ENCODE measurements at regions not wholly inside any gene's neighbourhood (a gene's known extent, or its start where the extent isn't known, plus 50 kb on each side); places are given as distances from the start of the nearest gene placed in this dataset.
A peak's percentile ranks its signal among the peaks of the same experiment; 100 is the strongest.

DNA sequence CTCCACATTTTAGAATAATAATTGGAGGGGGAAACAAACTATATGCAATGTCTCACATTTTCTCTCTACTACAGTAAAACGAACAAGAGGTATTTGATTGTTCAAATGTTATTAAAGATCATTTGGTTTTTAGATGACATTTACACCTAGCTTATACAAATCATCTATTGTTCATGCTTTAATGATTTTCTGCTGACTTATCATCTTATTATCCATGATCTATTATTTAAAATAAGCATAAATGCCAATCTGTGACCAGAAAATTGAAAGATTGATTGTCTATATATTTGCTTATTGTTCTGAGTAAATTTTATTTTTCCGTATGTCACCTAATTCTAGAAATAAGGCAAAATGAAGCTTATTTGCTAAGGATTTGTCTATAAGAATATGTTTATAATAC, 537.2 kb downstream of the KCNJ3 start:
- no peak for DNase-seq

DNA sequence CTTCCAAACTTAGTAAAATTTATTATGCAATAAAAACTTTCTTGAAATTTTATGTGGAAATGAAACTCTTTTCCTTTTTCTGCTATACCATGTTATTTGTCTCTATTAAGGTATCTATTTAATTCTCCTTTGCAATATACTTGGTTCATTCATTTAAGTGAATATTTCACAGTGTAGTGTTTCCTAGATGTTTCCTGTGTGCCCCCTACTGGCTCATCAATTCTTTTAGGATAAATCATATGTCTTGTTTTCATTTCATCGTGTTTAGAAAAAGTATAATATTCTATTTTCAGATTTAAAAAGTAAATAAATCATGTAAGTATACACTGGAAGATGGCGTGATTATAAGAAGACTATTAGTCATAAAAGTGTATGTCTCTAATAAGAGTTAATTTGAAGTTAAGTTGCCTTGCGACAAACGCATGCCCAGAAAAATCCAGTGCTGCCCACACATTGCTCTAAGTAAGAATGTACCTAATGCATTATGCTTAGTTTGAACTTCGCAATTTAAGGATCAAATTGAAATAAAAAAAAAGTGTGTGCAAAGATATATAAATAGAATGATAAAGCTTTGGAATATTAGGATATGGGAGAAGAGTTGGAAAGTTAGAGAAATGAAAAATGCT, 525.4 kb downstream of the KCNJ3 start:
- DNase-seq, result peak; percentile 13

DNA sequence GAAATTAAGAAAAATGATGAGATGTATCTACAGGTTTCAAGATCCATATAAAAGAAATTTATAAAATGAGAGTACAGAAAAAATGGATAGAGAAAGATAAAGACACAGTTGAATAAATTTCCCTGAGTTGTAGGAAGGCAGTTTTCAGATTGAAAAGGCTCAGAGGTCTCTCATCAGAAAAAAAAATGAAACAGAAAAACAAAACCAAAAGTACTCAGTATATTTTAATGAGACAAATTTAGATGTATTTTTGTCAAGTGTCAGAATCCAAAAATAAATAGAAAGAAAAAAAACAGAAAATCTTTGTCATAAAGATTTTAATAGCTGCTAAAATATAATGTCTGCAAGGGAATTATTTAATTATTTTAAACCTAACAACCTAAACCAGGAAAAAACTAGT, 520.5 kb downstream of the KCNJ3 start:
- no peak for DNase-seq

DNA sequence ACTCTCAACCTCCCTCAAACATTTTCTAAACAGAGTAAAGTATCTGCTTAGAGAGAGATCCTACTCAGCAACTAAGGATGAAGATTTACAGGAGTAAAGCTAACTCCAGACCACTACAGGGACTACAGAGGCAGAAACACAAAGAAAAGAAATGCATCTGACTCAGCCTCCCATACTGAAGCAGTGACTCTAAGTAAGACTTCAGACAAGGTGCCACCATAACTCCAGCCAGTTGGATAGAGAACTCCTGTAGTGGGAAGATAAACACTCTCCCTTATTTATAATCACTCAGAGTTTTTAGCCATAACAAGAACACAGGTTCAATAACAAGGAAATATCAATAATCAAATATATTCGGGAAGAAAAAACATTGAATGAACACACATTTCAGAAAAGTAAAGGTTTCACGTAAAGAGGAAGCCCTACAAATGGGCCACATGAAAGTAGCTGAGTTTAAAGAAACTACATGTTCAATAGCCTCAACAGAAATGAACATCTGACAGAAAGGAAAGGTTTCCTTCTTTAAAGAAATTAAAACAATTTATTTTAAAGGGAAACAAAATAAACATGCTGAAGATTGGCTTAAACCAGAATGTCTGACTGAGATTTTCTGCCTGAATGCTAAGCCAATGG, 519.9 kb downstream of the KCNJ3 start:
- DNase-seq, result no peak

DNA sequence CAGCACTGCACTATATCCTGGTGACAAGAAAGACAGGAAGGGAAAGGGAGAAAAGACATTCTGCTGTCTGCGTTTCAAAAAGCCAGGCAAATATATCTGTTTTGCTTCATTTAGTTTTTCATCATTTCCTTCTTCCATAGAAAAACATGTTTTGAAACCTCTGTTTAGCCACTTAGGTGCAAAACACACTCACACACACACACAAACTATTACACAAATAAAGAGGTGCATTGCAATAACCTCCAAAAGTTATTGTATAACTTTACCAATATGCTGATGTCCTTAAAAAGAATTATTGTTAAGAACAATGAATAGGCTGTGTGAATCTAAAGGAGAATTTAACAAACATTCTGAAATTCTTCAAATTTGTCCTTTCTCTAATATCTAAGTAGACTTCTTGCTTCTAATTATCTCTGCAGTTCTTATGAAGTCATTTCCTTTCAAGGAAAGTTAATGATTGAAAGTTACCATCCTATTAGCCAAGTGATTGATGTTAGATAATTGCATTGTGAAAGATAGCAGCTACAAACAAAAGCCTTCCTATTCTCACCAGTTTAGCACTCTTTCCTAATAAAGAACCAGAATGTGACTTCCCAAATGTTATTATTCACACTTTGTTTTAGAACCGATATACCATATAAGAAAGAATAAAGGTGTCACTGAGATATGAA, 516.7 kb downstream of the KCNJ3 start:
- no peak for DNase-seq

DNA sequence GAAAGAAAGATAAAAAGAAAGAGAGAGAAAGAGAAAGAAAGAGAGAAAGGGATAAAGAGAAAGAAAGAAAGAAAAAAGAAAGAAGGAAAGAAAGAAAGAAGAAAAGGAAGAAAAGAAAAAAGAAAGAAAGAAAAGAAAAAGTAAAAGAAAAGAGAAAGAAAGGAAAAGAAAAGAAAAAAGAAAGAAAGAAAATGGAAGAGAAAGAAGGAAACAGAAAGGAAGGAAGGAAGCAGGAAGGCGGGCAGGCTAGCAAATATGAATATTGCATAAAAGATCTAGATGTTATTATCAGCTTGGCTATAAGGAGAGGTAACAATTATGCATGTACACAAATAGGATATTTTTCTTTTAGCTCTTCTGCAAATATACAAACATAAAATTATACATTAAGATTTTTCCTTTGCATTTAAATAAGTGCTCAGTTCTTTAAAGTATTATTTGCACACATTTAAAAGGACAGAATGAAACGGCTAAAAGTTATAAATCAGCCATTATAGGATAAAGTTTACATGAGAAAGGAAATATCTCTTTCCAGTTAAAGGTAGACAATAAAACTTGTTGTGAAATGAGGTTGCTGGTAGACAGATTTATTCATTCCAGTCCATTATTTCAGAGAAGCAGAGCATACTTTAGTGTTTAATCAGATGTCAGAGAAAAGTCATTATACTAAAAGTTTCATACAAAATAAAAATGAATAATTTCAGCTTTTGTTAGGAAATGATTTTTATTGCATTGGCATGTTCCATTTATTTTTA, 511.4 kb downstream of the KCNJ3 start:
- no peak for DNase-seq

DNA sequence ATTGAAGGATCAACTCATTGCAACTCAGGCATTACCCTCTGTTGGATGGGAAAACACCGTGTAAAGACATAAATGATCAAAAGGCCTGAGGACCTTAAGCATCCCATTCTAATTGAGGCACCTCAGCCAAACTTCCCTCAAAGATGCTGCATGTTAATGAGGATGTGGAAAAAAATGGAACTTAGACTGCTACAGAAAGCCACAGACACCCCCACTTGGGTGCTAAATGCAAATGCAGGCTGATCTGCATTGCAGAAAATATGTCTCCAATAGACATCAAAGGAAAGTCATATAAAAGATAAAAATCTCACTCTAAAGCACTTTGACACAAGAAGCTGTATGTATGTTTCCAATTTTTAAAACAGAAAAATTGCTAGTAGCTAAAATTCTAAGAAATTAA, 504.7 kb downstream of the KCNJ3 start:
- no peak for DNase-seq

DNA sequence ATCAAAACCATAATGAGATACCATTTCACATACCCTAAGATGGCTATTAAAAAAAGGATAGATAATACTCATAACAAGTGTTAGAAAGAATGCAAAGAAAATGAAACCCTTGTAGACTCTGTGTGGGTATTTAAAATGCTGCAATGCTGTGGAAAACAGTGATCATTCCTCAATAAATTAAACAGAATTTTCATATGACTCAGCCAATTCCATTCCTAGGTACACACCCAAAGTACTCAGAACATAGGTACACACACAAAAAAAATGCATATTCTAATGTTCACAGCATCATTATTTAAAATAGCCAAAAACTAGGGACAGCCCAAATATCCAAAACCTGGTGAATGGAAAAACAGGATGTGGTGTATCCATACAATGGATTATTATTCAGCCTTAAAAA, 502.3 kb downstream of the KCNJ3 start:
- no peak for DNase-seq

DNA sequence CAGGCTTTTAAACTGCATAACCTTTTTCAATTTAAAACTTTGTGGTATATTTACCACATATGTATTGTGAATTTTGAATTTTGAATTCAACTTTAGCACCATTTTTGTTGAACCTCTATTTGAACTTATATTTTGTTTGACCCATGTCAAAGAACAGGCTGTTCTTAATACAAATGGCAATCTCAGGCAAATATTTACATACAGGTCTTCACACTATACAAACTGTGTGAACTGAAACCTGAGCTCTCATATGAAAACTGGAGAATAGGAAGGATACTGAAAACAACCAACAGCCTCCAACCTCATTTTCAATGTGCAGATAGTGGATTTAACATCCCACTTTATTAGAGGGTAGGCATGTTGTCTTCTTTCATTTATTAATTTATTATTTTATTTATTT, 491.8 kb downstream of the KCNJ3 start:
- DNase-seq, result peak; percentile 31

DNA sequence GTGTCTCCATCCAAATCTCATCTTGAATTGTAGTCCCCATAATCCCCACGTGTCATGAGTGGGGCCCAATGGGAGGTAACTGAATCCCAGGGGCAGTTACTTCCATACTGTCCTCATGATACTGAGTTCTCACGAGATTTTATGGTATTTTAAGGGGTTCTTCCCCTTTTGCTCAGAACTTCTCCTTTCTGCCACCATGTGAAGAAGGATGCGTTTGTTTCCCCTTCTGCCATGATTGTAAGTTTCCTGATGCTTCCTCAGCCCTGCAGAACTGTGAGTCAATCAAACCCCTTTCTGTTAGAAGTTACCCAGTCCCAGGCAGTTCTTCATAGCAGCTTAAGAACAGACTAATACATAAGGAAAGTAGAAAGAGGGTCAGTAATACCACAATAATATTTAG, 480.4 kb downstream of the KCNJ3 start:
- DNase-seq, result no peak

DNA sequence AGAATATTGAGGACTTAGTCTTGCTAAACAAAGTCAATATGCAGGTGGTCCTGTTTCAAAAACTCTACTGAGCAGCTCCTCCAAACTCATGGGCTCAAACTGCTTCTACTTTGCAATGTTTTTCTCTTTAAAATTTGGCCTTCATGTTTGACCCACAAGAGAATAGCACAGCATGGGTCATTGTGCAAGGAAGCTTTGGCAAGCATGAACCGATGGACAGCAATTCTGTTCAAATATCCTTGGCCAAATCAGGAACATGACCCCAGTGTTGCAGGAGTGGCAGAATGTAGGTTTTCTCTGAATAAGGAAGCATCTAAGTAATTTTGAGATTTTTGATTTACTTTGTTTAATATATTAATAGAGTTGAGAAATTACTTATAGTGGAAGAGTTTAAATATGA, 477.9 kb downstream of the KCNJ3 start:
- no peak for DNase-seq

DNA sequence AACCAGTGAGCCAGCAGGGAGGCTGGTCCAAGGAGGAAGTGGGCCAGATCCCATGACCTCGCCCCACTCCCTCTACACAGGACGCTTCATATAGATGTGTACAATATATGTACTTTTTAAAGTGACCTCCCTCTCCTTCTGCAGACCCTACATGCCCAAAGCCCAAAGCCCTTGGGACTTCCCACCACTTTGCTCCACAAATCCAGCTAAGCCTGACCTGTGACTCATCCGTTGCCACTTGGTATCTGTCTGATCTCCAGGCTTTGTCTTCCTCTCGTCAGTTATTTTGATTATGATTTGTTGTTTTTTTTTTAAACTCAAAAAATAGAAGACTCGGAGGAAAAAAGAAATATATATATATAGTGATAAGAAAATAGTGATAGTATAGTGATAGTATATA, 470.8 kb downstream of the KCNJ3 start:
- DNase-seq, result no peak

DNA sequence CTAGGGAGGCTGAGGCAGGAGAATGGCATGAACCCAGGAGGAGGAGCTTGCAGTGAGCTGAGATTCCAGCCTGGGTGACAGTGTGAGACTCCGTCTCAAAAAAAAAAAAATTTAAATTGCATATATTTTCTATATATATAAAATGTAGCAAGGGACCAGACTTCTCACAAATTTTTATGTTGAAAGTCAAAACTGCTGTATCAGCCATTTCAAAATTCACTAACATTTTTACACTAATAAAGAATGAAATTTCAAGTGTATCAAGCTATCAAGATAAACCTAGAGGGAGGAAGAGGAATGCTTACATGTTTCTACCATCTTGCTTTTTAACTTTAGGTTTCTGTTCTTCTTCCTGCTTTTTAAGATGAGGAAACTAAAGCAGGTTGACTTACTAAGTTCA, 464.0 kb downstream of the KCNJ3 start:
- no peak for DNase-seq

DNA sequence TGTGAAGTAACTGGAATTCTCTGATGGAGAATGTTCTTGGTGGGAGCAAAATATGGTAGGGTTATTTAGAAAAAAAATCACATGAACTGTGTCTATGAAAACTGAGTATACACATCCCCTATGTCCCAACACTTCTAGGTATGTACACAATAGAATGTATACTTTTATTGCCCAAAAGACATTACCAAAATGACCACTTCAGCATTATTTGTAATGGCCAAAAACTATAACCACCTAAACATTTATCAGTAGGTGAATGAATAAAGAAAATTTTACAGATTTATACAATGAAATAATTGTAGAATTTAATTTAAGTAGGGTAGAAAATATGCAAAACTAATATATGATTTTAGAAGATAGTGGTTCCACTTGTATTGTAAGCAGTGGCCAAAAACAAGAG, 462.8 kb downstream of the KCNJ3 start:
- DNase-seq, result no peak

DNA sequence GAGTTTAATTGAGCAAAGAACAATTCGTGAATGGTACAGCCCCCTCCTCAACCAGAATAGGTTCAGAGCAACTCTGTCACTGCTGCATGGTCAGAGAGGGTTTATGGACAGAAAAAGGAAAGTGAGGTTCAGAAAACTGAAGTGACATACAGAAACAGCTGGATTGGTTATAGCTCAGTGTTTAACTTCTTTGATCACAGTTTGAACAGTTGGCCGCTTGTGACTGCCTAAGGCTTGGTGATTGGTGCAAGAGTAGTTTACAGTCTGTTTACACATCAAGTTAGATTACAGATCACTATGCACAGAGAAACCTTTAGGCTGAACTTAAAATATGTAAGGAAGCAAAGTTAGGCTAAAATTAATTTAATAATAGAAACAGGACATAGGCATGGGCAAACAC, 459.2 kb downstream of the KCNJ3 start:
- DNase-seq, result no peak

DNA sequence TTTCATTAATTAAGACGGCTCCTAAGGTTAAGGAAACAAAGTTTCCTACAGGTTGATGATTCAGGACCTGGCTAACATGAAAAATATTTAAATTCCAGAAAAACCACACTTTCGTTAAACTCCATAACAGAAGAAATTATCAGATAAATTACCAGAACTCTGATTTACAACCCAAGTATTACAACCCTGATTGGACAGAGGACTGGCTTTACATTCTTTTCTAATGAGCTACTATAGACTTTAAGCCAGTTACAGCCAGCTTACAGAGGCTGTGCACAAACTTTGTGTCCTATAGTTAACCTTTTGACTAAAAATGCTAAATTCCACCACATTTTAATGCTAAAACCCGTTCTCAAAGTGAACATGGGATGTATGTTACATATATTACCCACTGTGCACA, 458.6 kb downstream of the KCNJ3 start:
- no peak for DNase-seq

DNA sequence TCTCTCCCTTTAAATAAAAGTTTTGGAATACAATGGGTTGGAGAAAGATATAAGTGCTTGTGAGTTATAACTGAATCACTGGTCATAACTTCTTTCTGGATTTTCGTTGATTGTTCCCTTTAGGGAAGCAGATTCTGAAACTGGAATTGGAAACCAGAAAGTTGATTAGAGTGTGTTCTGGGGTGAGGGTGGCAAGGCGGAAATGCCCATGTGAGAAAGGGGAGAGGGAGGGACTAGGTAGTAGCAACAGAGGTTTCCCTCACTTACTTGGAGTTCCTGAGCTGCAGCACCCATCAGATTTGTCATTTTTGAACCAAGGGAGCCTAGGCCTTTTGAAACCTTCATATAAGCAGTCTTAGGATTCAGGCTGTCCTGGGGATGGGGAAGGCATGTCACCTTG, 453.4 kb downstream of the KCNJ3 start:
- DNase-seq, result no peak

DNA sequence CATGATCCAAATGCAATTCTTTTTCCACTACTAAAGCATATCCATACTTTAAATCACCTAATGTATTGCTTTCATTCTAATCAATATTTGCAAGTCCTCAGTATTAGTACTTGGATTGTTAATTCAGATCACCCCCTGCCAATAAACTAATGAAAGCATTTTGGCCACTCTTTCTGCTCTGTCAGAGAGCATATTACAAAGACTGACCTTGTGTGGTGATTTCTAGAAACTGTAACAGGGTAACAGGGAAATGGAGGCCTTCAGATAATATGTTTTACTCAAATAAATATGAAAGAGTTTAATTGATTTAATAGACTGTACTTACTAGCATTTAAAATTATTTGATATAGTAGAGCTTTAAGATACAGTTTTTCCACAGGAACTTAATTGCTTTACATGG, 453.0 kb downstream of the KCNJ3 start:
- DNase-seq, result no peak

DNA sequence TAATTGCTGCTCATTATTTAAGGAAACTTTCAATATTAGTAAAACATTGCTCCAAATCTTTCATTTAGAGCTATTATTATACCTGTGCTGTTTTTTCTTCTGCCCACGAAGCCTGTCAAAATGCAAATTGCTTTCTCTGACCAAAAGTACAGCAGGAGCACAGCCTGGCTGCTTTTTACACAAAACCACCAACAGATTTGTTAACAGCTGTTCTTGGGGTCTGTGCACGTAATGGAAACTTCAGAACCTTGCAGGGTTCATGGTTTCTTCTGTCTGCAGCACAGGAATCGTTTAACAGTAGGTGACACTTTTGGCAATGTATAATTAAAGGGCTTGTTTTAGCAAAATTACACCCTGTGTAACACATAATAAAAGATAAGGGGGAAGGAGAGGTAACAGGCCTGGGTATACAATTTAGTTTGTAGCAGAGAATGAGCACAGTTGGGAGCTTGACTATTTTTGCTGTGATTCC, 447.3 kb downstream of the KCNJ3 start:
- peak; percentile 43 for DNase-seq

DNA sequence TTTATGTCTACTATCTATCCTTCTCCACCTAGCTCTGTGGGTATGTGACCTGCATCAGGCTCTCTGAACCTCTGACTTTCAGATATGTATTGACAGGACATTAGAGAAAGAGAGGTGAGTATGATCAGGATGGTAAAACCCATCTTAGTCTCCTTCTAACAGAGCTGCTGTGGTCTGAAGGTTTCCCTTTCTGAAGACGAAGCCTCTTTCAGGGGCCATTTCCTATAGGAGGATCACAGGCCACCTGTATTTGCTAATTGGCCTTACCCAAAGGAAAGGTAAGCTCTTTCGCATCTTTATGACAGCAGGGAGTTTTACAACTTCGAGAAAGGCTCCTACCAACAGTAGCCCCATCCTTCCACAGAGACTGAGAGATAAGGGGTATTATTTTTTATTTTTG, 442.9 kb downstream of the KCNJ3 start:
- no peak for DNase-seq

DNA sequence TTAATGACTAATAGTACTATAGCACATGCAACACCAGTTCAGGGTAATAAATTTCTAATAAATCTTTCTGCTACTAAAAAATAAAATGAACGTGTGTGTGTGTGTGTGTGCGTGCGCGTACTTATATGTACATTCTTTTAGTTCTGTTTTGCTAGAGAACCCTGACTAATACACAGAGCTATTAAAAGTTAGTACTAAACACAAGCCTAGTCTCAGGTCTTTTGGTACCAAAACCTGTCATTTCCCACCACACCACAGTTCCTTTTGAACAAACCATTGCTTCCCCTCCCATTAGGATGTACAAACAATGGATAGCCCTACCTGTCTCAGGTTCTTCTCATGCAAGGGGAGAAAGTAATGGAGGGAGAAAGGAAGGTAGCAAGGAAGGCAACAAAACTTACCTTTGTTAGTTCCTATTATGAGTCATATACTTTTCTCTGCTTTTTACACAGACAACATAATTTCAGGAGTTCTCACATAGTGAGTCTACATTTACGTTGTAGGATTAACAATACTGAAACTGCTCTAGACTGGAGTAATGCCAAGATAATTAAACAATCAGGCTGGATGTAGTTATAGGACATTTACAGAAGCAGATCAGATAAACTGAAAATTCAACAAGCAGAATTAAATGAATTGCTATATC, 427.2 kb downstream of the KCNJ3 start:
- DNase-seq, result no peak

DNA sequence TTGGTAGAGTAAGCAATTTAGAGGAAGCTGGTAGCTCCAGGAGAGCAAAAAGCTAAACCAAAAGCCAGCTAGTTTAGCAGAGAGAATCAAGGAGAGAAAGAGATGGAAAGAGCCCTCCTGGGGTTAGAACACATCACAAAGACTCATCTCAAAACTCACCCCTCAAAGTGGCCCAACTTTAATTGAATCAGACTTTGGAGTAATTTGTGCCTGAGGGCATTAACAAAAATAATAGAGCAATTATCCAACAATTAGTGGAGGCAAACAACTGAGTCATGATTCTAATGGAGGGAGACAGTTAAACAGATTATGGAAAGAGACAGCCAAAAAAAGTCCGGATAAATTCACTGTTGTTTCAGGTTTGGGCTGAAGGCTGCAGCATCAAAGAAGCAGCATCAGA, 417.4 kb downstream of the KCNJ3 start:
- no peak for DNase-seq

DNA sequence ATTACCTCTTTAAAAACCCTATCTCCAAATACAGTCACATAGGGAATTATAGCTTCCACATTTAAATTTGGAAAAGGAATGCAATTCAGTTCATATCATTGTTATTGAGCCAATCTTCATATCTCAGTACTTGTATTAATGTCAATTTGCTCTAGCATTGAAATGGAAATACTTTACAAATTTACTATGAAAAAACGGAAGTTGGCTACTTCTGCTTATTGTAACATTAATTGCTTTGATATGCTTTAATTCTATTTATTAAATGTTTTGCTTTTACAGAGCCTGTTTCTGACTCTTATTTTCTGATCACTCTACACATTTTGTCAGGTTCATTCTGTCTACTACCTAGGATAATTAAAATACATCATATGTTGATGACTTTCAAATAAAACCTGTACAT, 412.6 kb downstream of the KCNJ3 start:
- no peak for DNase-seq
